GM18867 (cell line): ENCODE measurements at regions not wholly inside any gene's neighbourhood (a gene's known extent, or its start where the extent isn't known, plus 50 kb on each side); places are given as distances from the start of the nearest gene placed in this dataset.
A peak's percentile ranks its signal among the peaks of the same experiment; 100 is the strongest.

Source experiments
- ATAC-seq: cut with Tn5 transposase; IDR thresholded peaks from one replicate; pipeline ENCODE4 v1.9.1; 2021; ENCODE audit warnings: mild to moderate bottlenecking, moderate library complexity; ENCODE audit not compliant: unreplicated experiment

DNA sequence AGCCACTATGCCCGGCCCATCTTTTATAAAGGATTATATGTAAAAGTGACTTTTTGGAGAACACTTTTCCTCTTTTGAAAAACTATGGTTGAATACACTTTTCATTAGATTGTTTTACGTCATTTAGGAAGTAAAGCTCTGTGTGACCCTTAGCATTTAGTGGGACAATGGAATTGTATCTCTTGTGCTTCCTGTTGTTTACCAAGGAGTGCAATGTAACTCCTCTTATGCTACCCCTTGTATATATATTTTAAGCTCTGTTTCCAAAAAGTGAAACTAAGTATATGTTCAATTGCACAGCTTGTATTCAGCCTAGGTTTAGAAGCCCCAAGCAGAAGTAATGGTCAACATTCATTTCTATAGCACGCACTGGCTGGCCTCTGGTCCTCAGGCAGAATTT is 183.1 kb upstream of the CITED2 start:
- no peak for ATAC-seq

DNA sequence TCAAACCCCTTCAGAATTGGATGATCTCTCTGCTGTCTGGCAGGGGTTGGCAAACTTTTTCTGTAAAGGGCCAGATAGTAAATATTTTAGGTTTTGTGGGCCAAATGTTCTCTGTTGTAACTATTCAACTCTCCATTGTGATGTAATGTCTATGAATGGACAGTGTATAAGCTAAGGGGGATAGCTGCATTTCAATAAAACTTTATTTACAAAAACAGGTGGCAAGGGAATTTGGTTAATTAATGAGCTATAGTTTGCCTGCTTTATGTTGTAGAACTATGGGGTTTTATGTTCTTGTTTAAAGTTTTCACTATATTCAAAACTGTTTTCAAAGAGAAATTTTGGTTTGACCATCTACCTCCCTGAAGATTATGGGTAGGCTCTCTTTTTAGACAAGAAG is 182.1 kb upstream of the CITED2 start:
- ATAC-seq = no peak

DNA sequence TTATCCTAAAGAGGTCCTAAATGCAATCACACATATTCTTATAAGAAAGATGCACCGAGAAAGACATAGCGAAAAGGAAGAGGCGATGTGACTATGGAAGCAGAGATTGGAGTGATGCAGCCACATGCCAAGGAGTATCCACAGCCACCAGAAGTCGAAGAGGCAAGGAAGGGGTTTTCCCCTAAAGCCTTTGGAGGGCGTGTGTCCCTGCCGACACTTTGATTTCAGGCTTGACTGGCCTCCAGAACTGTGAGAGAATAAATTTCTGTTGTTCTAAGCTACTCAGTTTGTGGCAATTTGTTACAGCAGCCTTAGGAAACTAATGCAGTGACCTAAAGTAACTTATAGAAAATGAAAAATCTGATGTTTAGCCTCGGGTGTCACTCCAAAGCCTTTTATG is 179.5 kb upstream of the CITED2 start:
- no peak for ATAC-seq

DNA sequence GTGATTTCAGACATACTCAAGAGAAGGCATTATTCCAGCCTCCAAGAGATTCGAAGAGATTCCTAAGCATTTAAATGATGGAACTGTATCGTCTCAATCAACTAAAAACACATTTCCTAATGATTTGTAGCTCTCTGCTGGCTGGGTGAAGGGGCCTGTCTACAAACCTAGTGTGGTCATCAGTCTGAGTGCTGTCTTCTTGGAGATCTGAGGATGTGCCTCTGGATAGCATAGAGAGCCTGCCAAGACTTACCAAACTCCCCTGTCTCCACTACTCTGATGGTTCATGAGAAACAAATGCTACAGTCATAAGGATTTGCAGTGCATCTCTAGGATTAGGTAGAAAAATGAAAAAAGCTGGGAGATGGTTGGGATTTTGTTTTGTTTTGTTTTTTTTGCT is 176.9 kb upstream of the CITED2 start:
- no peak for ATAC-seq

DNA sequence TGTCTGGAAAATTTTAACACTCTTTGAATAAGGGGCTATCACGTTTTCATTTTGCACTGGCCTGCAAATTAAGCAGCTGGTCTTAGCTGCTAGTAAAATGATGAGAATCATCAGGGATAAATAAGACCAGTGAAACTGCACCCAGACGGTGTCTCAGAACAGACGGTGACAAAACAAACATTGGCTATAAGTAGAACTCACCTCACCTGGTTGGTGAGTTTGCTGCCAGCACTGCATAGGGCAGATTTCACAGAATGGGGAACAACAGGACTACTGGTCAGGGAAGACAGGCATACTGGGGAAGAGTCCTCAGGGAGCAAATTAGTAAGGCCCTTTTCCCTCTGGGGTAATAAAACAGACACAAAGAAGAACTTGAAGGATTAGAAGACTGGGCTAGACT is 175.9 kb upstream of the CITED2 start:
- ATAC-seq = no peak

DNA sequence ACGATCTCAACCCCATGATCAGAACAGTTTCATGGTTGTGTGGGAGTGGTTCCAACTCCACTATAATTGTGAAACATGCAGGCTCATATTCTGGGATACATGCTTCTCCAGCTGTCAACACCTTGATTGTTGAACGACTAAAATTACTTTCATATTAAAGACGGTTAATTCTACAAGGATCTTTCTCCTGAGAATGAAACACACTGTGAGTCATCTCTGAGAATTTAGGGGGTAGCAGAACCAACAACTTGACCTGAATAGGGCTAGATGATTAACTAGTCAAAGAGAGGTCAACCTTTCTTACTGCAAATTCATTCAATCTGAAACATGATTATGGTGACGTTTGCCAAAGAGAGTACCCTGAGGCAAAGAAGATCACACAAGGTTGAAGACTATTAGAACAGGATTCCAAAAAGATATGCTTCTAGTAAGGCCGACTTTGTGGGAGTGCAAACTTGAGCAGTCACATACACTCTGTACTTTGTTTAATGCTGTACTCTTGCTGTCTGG is 175.2 kb upstream of the CITED2 start:
- no peak for ATAC-seq

DNA sequence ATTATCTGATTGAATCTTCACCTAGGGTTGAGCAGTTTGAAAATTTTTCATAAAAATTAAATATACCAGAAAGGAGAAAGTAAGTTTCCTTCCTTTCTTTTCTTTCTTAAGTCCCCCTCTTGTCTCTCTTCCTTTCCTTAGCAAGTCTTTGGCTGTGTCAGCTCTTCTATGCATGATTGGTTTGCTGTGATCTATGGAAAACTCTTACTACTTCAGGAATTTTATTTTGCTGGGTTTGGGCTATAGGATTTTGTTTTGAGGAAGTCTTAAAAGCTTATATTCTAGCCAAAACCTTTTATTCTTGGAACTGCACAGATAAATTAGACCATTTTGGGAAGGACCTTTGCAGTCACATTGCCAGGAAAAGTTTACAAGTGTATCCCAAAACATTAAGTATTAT is 173.4 kb upstream of the CITED2 start:
- no peak for ATAC-seq

DNA sequence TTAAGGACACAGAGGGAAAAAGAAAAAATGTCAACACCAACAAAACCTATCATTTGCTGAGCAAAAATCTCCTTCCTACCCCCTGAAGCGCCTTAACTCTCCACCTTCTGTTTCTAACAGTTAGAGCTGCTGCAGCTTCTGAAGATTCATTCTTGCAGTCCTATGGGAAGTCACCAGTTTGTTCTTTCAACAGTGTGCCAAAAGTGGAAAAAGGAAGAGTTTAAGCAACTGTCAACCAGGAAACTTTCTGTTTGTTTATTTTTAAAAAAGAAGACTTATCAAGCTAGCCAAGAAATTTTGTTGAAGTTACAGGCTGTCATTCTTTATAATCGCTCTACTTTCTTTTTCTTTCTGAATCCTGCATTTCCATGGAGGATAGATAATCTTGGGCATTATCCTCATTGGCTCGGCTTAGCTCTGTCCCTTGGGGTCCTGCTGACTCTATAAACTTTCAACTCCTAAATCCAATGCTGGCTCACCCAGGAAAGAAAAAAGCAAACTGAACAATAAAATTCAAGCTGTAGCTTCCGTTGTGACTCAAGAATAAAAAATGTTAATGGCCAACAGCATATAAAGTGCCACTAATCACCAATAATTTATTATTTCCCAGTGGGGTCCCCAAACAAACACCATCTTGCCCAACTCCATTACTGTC is 172.8 kb upstream of the CITED2 start:
- no peak for ATAC-seq

DNA sequence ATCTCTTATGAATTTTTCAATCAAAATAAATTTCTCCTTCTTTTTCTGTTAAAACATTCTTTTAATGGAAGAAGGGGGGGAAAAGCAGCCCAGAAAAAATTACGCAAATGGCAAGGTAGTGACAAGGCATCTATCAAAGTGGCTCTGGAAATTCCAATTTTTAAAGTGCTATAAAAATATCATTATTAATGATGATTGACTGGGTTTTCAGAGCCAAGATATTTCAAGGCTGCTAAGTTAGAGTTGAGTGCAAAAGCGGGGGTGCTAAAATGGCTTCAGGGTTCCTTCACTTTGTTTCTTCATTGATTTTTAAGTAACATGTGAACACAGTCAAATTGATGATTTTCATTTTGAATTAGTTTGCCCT is 171.6 kb upstream of the CITED2 start:
- ATAC-seq = no peak

DNA sequence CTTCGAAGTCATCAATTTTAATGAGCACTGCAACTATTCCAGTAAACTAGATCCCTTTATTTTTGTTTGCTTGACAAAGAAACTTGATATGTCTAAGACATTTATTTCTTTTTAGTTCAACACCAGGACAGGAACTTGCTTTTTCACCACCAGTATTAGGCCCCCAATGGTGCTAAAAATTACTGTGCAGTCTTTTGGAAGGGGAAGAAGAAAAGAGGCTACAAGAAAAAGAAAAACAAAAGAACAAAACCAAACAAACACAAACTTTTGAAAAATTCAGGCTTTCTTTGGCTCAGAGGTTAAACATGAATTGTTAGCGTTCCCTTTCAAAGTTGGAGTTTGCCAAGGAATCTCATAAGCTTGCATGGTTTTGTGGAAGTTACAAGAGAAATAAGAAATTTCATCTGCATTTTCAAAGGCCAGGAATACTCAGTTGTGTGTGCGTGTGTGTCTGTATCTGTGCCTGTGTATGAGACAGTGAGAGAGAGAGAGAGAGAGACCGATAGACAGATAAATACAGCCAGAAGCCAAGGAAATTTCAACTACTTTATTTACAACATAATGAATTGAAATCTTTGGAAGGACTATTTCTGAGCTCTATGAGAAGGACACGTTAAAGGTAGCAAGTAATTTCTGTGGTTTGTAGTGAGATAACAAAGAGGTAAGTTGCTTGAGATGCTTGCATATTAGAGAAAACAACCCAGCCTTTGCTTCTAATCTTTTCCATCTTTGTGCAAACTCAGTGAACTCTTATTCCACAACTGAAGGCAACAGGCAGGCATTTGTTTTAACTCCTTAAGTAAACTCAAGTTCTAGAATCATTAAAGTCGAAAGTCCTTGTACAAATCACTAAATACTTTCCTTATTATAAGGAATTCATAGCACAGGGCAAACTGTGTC is 171.0 kb upstream of the CITED2 start:
- ATAC-seq = no peak

DNA sequence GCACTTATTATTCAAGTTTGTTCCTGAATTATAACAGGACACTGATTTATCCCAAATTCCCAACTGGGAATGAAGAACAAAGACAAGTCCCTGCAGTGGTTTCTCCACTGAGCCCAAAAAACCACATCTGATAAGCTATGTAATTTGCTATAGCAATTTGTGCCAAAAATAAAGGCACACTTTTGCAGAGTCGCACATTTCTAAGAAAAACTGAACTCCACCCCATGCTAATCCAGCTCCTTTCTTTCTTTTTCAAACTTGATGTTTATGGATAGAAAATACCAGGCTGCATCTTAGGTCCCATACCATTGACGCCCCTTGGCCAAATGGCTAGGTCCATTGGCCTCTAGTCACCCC is 170.2 kb upstream of the CITED2 start:
- ATAC-seq = no peak

DNA sequence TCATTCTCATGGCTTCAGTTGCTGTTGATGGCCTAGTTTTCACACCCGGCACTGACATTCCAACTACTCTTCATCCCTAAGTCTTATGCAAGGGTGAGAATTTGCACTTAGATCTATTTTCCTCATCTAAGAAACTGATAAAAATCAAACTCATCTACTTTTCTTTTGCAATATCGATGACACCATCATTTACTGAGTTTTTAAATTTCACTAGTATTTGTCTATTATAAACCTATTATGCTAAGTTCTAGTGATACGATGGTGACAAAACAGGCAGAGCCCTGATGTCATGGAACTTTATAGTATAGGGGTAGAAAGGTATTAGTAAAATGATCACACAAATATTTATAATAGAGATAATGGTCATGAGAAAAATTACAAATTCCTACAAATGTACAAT is 167.9 kb upstream of the CITED2 start:
- no peak for ATAC-seq

DNA sequence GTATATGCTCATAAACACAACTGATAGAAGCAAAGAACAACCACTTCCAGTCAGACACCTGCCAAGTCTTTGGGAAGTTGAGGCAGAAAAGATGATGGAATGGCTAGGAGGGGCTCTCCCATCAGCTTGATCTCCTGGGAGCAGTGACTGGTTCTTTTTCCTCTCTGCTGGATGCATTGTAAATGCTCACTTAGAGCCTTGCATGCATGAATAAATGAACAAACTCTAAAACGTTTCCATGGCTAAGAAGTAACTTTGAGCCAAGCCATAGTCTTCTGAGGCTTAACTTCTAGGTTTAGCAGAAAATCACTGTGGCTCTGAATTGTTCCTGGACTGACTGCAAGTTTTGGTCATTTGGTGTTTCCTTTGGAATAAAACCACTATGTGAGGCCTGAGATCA is 166.4 kb upstream of the CITED2 start:
- ATAC-seq = no peak

DNA sequence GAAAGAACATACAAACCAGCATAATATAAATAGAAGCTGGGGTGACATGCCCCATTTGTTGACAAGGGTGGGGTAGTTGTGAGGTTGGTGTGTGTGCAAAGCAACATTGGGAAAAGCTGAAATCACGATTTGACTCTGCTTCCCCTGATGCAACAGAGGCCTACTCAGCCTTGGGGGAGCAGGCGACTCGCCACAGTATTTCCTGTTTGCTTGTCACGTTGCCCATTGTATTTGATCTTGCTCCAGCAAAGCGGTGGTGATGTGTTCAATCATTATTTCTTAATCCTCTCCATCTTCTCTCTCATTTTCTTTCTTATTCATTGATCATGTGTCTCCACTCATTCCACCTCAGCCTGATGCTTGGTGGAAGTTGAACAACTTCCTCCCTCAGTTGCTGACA is 165.8 kb upstream of the CITED2 start:
- peak; percentile 65 for ATAC-seq

DNA sequence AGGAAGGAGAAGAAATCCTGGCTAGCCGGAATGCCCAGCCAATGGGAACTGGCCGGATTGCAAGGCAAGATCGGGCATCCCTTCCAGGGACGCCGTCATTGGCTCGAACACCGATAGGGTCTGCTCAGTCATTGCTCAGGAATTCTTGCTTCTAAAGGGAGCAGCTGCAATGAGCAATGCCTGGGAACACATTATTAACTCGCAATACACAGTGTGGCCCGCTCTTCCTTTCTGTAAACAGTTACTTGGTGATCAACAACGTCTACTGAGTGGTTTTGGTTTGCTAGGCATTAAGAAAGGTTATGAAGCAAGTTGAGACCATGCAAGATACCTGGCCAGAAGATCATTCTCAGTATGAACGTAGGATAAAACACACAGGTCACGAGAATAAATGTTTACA is 165.4 kb upstream of the CITED2 start:
- ATAC-seq = no peak

DNA sequence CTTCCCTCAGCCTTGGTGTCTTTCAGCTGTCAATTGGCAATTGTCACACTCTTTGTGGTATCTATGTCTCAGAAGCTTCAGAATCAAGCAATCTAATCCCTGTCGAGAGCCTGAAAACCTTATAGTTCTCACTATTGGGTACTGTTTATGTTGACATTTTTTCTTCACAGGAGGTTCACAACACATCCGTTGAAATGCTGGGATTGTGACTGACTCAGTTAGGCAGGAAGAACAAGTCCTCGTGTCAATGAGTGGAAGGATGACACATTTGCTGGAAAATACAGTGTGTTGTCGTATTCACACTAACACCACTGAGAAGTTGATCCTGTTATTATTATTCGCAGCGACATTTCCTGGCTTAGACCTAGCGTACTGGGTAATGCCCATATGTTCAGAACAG is 163.9 kb upstream of the CITED2 start:
- no peak for ATAC-seq

DNA sequence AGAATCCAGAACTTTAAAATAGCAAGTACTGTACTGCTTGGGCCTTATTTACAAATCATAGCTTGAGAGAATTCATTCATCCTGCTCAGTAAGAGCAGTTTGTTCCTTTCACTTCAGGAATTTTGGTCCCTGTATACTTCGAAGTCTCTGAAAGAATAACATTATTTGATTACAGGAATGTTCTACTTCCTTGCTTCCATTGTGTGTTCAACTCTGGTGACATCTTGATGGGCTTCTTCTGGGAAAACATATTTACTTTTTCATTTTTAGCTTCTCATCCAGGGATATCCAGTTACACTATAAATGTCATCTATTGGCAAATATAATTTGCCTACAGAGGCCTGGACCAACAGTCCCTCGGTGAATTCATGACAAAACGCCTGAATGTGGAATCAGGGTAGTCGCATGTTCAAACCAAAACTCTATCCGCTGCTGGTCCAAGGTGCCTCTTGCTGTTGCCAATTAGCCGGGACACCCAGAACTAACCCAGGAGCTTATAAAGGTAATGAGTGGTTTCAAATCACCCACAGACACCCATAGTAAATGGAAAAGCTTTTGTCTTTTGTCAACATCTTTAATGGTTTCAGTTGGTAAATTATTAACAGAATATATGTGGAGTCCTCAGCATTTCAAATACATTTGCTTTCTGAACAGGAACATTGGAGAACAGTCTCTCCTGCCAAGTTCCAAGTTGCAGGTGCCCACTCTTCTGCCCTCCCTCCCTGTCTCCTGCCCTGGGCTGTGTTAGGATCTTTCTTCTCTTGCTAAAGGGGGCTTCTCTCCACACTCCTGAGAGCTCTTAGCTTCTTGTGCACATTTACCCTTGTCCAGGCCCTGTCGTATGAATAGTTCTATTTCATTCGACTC is 162.5 kb upstream of the CITED2 start:
- no peak for ATAC-seq

DNA sequence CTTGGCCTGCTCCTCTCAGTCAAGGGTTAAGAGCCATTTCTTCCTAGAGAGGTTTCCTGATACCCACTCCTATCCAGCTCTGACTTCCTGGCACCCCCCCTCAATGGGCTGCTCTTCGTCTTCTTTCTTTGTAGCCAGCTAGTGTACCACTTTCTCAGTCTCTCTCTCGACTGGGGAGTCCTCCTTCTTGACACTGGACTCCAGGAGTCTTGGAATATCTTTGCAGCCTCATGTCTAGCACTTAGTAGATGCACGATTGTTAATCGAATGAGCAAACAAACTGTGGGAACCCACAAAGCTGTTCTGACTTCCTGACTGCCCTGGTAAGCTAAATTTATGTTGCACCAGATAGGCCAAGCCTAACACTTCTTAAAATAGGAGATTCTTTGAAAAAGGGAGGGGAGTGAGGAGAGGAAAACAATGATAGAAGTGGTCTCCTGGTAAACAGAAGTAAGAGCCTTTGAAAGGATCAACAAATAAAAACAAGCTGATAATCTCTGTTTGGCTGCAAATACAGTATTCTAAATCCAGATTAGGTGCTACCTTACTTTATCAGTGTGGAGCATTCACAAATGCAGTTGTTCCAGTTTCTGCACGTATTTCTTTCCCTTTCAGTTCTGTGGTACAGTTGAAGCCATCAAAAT is 160.1 kb upstream of the CITED2 start:
- ATAC-seq = peak; percentile 34

DNA sequence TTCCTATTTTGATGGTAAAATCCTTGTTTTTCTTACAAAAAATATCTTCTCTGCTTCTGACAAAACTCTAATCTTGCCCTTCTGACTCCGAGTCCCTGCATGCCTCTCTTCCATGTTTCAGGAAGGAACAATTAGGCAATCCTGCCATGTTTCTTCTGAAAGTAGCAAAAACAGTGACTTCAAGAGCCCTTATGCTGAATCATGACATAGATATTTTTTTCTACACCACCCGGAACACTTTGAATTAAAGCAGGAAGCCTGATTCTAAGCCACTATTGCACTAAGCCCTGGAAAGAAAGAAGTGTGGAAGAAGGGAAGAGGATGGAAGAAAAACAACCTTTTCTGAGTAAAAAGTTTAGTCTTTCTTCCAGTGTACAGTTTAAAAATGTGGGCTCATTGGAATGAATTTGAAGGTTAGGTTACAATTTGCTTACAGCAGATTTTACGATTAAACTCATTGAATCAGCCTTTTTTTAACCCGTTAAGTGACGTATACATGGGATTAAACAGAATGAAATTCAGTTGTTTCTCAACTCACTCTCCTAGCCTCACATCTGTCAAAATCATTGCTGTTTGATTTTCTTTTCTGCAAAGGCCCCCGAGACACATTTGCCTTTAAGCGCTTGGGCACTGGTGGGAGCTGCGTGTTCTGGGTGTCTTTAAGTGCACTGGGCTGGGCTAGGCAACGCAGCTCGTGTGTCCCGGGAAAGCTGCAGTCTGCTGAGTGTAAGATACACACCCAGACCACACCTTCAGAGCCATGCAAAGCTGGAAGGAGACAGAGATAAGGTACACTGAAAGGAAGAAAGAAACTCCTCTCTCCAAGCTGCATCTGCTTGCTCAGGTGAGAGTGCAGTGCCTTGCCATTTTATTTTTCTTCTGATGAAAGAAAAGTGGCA is 159.4 kb upstream of the CITED2 start:
- ATAC-seq = no peak

DNA sequence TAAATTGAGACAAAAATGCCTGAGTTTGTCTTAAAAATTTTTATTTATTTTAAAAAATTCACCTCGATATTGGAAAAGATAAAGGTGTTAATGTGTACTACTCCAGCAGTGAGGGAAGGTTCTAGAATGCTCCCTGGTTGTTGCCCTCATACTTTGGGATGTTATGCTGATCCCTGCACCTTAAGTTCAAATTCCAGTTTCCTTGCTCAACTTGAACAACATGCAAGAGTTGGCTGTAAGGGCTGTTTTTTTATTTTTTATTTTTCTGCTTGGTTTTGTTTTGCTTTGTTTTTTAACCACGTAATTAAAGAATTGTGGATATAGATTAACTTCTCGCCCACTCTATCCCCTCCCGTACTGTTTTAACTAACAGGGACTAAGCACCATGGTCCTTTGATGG is 158.7 kb upstream of the CITED2 start:
- ATAC-seq = no peak
